Ovary (tissue), 7 donors: ENCODE measurements at regions not wholly inside any gene's neighbourhood (a gene's known extent, or its start where the extent isn't known, plus 50 kb on each side); places are given as distances from the start of the nearest gene placed in this dataset.

Experiments
- DNase-seq, 5 donors: peaks; one replicate each; pipeline ENCODE4 v3.0.0-alpha.2; 2019 to 2020
- H3K27ac ChIP-seq, 2 donors: fragments of 200-600 bp; one replicate each; pipeline versions ENCODE4 v1.5.1 to v1.8.0; 2019 to 2022
- H3K27me3 ChIP-seq: fragments of 200-600 bp; one replicate; pipeline ENCODE4 v1.8.0; 2022
- H3K36me3 ChIP-seq: fragments of 200-600 bp; sonication (generic); one replicate; pipeline ENCODE4 v1.5.1; 2019
- H3K4me1 ChIP-seq: one replicate; pipeline ENCODE4 v1.8.1; 2013; ENCODE audit warnings: mild to moderate bottlenecking, moderate library complexity; ENCODE audit not compliant: insufficient read depth
- H3K4me3 ChIP-seq: fragments of 200-600 bp; sonication (generic); one replicate; pipeline ENCODE4 v1.5.1; 2017
- H3K9me3 ChIP-seq, 2 donors: fragments of 200-600 bp in 1 of 2; sonication (generic) in 1 of 2; one replicate each; pipeline versions ENCODE4 v1.5.1 to v1.8.1; 2013 to 2019; ENCODE audit warnings: mild to moderate bottlenecking in 1 of 2, moderate library complexity in 1 of 2
- CTCF ChIP-seq, 3 donors: fragments of 450-650 bp in 2 of 3; fragments of 200-600 bp in 1 of 3; IDR thresholded peaks; one replicate each; pipeline versions ENCODE4 v1.5.1 to v1.8.0; 2016 to 2022; ENCODE audit warnings: antibody characterized with exemption in 3 of 3, mild to moderate bottlenecking in 1 of 3
- EP300 ChIP-seq: sonication (generic); formaldehyde crosslinking; IDR thresholded peaks from one replicate; pipeline ENCODE4 v1.6.1; 2017; ENCODE audit warnings: antibody characterized with exemption
- POLR2A ChIP-seq: fragments of 450-650 bp; IDR thresholded peaks from one replicate; pipeline ENCODE4 v1.6.1; 2017; ENCODE audit warnings: antibody characterized with exemption, mild to moderate bottlenecking, moderate library complexity
- WGBS, 3 donors: extraction: QIAGEN DNeasy Blood & Tissue Kit in 1 of 3; methylation state at CpG; one replicate each; pipeline versions ENCODE4 v1.1.5 to v1.1.7; 2013 to 2017; 5-methylcytosine and 5-hydroxymethylcytosine counted together
- intact Hi-C, 4 donors: fragments of 100-400 bp; cut with DNase I; formaldehyde crosslinking; loops; one replicate each; pipeline versions ENCODE4 v1.11.0 to v1.15.1; 2022 to 2023
- donor health status: DM: no; HTN: no; CAD: no; lungs with moderate emphysema.
- donor health status: DM: no; HTN: no; CAD: no.
- donor health status: Bipolar disorder and iron deficiency.
- donor health status: DM: no; HTN: no; CAD: no.
- donor health status: DM: yes; HTN: yes; CAD: no.

DNA sequence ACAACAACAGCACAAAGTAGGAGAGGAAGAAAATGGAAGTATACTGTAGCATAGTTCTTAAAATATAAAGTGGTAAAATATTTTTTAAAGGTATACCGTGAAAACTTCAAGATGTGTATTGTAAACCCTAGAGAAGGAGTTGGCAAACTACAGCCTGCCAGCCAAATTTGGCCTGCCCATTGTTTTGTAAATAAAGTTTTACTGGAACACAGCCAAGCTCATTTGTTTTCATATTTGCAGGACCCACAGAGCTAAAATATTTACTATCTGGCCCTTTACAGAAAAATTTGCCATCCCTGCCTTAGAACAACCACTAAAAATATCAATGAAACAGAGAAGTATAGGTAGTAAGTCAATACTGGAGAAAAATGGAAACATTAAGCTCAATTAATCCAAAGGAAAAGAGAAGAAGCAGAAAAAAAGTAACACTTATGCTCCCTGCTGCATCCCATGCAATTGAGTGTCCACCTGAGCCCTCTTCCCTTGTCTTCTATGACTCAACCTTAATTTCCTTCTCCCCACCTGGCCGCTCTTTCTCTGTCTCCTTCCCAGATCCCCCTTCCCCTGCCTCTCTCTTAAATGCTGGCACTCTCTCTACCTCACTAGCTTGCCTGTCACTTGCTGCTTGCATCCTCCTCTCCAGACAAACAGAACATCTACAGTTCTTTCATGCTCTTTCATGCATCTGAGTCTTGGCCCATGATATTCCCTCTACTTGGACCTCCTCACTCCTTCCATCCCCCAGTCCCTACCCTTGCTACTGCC lies 50.6 kb upstream of the FER start:
- no peak overlapping the region for H3K4me3 ChIP-seq
- H3K4me1 ChIP-seq: no peaks in the 10 kb centered on the region
- H3K36me3 ChIP-seq: no peaks in the 10 kb centered on the region
- no peak for TF ChIP-seq CTCF (IDR thresholded peaks at IDR 0.05)
- H3K27ac ChIP-seq: no peak overlapping the region
- no peaks in the 10 kb centered on the region for H3K9me3 ChIP-seq
- H3K27me3 ChIP-seq: no peaks in the 10 kb centered on the region
- 55 to 68% (median 60%) methylated on average over 2 of the region's 2 CpGs for WGBS, 3 donors
- intact Hi-C loops: no loop called here
- no peak for DNase-seq

DNA sequence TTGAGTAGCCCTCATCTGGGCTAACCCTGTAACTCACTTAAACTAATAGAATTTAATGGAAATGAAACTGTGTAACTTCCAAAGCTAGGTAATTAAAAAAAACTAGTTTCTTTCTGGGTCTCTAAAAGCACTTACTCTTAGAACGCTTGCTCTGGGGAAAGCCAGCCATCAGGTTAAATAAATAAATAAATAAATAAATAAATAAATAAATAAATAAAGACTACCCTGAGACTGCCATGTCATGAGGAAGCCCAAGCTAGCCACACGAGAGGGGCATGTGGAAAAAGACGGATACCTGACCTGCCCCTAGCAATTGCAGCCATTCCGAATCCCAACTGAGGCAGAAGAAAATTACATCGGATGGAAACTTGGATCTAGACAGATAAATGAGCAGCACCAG lies 51.3 kb upstream of the FER start:
- H3K27me3 ChIP-seq: no peaks in the 10 kb centered on the region
- H3K4me1 ChIP-seq: no peaks in the 10 kb centered on the region
- intact Hi-C loops: no loop called here
- 56 to 74% (median 59%) methylated on average over 5 of the region's 5 CpGs for WGBS, 3 donors
- H3K9me3 ChIP-seq: no peaks in the 10 kb centered on the region
- no peak overlapping the region for H3K4me3 ChIP-seq
- no peaks in the 10 kb centered on the region for H3K36me3 ChIP-seq
- H3K27ac ChIP-seq: no peak overlapping the region
- no peak for DNase-seq
- TF ChIP-seq EP300 (no peak), CTCF (IDR thresholded peaks at IDR 0.05) (no peak), POLR2A (no peak)

- H3K36me3 ChIP-seq: no peaks in the 10 kb centered on the region
- TF ChIP-seq CTCF (IDR thresholded peaks at IDR 0.05): no peak
- no peak for TF ChIP-seq POLR2A
- TF ChIP-seq EP300: no peak
- no peak overlapping the region for H3K4me3 ChIP-seq
- no peak overlapping the region for H3K27ac ChIP-seq
- intact Hi-C loops: no loop called here
- no peaks in the 10 kb centered on the region for H3K27me3 ChIP-seq
- no peak for DNase-seq
- H3K9me3 ChIP-seq: no peaks in the 10 kb centered on the region
- no peaks in the 10 kb centered on the region for H3K4me1 ChIP-seq
Observed at GRCh38 chr5:108688485-108688884, 59.2 kb upstream of the FER start.

DNA sequence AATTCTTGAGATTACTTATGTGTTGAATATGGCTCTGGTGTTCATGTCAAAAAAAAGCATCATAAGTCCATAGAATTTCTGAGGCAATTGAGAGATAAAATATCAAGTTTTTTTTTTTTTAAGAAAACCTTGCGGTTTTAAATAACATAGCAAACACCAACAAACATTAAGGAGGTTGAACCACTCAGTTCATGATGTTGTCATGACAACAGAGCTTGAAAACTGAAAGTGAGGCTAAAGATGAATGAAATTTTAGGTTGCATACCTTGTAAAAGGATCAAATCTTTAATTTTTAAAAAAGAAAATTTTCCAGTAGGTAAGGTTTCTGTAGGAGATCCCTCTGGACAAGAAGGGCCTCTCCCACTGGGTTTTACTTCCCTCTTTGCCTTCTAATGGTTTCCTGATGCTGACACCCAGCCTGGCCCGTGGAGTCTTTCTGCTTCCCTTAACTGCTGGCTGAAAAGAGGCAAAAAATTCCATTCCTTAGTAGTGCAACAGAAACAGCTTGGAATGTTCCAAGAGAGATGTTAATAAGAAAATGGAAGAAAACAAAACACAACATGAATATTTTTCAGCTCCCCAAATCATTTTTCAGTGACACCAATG lies 60.0 kb upstream of the FER start:
- Histone ChIP-seq H3K27me3 (no peaks in the 10 kb centered on the region), H3K4me3 (no peak overlapping the region), H3K36me3 (no peaks in the 10 kb centered on the region), H3K9me3 (no peaks in the 10 kb centered on the region), H3K4me1 (no peaks in the 10 kb centered on the region), H3K27ac (no peak overlapping the region)
- no peak for DNase-seq
- TF ChIP-seq POLR2A (no peak), CTCF (IDR thresholded peaks at IDR 0.05) (no peak), EP300 (no peak)
- WGBS, 3 donors: 19 to 26% (median 25%) methylated on average over 2 of the region's 2 CpGs
- intact Hi-C loops: no loop called here
